HCT116 (cell line): ENCODE measurements at regions not wholly inside any gene's neighbourhood (a gene's known extent, or its start where the extent isn't known, plus 50 kb on each side); places are given as distances from the start of the nearest gene placed in this dataset.

Source experiments
- CBX3 ChIP-seq: IDR thresholded peaks from 2 replicates; pipeline ENCODE4 v1.6.1; 2012; ENCODE audit warnings: low read depth
- EGR1 ChIP-seq: IDR thresholded peaks from 2 replicates; pipeline ENCODE4 v1.6.1; 2012; ENCODE audit warnings: low read depth
- EZH2phosphoT487 ChIP-seq: fragments of 200-600 bp; IDR thresholded peaks from 2 replicates; pipeline ENCODE4 v1.6.1; 2018; ENCODE audit warnings: antibody characterized with exemption, borderline replicate concordance
- SIN3A ChIP-seq: IDR thresholded peaks from 2 replicates; pipeline ENCODE4 v1.6.1; 2012; ENCODE audit warnings: low read depth
- SP1 ChIP-seq: IDR thresholded peaks from 2 replicates; pipeline ENCODE4 v1.6.1; 2012; ENCODE audit warnings: low read depth
- SRF ChIP-seq: IDR thresholded peaks from 2 replicates; pipeline ENCODE4 v1.6.1; 2012; ENCODE audit warnings: low read depth
- TCF7L2 ChIP-seq: IDR thresholded peaks from 2 replicates; pipeline ENCODE4 v1.7.0; 2011; ENCODE audit warnings: borderline replicate concordance, inconsistent platforms; ENCODE audit not compliant: insufficient read depth, insufficient read length; ENCODE audit errors: extremely low read depth
- YY1 ChIP-seq: IDR thresholded peaks from 2 replicates; pipeline ENCODE4 v1.6.1; 2011; ENCODE audit warnings: low read length, low read depth, moderate library complexity, mild to moderate bottlenecking; ENCODE audit not compliant: insufficient replicate concordance; ENCODE audit errors: extremely low read depth
- ZFX ChIP-seq: fragments of 450-650 bp; IDR thresholded peaks from 2 replicates; pipeline ENCODE4 v1.6.1; 2017
- ZNF274 ChIP-seq: fragments of 200-500 bp; sonication (Bioruptor generic); IDR thresholded peaks from 2 replicates; pipeline ENCODE4 v1.6.1; 2014; ENCODE audit warnings: mild to moderate bottlenecking, low read depth, low read length, inconsistent platforms
- TF ChIP-seq, protein P1 (sequence below): IDR thresholded peaks from 2 replicates; pipeline ENCODE4 v1.6.1; 2012; ENCODE audit warnings: low read depth

DNA sequence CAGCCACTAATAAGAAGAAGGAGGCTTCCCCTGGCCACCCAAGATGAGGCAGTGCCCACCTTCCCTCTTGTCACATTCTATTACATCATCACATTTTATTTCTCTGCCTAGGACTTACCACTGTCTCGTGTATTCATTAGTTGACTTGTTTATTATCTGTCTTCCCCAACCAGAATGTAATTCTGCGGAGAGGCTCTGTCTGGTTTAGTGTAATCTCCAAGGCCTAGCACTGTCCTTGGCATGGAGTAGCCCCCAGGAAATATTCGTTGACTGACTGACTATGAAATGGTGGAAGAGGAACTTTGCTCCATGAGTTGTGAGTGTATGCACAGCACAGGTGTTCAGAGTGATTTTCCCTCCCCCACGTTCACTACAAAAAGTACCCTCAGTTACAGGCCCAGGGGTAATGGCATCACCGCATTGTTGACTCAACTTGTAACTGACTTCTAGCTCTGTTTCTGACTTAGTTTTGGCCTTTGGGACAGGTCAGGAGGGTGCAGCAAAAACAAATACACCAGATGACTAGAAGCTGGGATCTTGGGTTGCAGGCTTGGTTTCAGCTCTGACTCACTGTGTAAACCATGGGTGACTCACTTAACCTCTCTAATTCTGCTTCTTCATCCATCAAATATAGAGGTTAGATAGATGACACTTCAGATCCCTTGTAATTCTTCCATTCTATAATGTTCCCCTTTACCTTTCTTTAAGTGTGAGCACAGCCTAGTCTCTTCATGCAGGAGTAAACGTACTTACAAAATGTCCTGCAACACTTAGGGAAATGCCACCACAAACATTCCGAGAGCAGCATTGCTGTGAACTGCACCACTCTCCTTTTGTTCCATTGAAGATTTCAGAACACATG lies 229.7 kb downstream of the KCNRG start (continued):
- TF ChIP-seq EZH2phosphoT487 (no peak), ZNF274 (no peak), SP1 (peak; percentile 73), EGR1 (no peak), SIN3A (peak; percentile 86), TCF7L2 (no peak), YY1 (peak; percentile 16), ZFX (no peak), SRF (peak; percentile 58; the same call in 1 of the 2 replicates), CBX3 (peak; percentile 81)
- TF ChIP-seq, protein P1, sequence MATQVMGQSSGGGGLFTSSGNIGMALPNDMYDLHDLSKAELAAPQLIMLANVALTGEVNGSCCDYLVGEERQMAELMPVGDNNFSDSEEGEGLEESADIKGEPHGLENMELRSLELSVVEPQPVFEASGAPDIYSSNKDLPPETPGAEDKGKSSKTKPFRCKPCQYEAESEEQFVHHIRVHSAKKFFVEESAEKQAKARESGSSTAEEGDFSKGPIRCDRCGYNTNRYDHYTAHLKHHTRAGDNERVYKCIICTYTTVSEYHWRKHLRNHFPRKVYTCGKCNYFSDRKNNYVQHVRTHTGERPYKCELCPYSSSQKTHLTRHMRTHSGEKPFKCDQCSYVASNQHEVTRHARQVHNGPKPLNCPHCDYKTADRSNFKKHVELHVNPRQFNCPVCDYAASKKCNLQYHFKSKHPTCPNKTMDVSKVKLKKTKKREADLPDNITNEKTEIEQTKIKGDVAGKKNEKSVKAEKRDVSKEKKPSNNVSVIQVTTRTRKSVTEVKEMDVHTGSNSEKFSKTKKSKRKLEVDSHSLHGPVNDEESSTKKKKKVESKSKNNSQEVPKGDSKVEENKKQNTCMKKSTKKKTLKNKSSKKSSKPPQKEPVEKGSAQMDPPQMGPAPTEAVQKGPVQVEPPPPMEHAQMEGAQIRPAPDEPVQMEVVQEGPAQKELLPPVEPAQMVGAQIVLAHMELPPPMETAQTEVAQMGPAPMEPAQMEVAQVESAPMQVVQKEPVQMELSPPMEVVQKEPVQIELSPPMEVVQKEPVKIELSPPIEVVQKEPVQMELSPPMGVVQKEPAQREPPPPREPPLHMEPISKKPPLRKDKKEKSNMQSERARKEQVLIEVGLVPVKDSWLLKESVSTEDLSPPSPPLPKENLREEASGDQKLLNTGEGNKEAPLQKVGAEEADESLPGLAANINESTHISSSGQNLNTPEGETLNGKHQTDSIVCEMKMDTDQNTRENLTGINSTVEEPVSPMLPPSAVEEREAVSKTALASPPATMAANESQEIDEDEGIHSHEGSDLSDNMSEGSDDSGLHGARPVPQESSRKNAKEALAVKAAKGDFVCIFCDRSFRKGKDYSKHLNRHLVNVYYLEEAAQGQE, result no peak
- TF ChIP-seq, all 23 proteins: peak for 9
